ENCODE measurements at regions not wholly inside any gene's neighbourhood (a gene's known extent, or its start where the extent isn't known, plus 50 kb on each side); places are given as distances from the start of the nearest gene placed in this dataset.

DNA sequence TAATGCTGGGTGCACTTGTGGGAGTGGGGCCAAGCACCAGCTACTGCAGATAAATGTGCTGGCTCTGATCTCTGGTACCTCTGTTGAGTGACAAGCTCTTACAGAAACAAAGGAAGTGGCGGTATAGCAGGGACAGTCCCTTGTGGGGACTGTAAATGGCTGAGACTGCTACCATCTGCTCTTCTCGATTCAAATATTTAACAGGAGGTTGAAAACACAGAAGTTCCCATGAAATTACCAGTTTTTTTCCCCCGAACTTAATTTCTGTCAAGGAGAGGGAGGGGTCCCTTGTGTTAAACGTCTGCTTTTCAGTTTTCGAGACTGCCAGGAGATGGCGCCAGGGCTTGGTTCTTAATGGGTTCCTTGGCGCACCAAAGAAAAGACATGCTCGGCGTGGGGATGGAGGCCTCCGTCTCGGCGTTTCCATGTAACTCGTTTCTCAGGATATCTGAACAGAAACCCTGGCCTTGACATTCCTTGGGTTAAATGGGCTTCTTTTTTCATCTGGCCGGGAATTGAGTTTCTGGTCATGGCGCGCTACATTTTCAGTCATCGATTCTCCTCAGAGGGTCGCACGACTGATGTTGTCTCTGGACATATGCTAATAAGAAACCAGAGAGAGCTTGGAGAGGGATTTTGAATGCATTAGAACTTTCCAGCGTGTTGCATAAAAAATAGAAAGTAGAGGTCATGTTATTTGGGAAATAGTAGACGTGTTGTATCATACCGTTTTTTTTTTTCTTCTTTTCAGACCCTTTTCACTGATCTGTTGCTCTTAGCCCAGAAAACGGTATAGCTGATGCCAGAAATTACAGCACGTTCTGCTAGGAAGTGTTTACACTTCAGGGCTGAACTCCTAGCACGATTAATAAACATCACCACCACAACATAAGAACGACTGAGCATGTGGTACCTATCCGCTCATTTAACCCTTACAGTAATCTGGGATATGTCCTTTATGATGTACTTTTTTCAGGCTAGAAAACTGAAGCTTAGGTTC, 64.0 kb downstream of the CARTPT start:
- Histone ChIP-seq H3K4me2 (no peak overlapping the region), H3K9ac (no peak overlapping the region), H3K4me3 (IDR thresholded peaks at IDR 0.05; ENCODE audit: insufficient read depth, low read depth, low read length) (no peak overlapping the region), H2AFZ (ENCODE audit: low read depth) (no peak overlapping the region), H4K20me1 (ENCODE audit: insufficient read depth) (no peaks in the 10 kb centered on the region), H3K27me3 (ENCODE audit: insufficient read depth, low read depth) (no peaks in the 10 kb centered on the region), H3K36me3 (ENCODE audit: insufficient read depth) (no peaks in the 10 kb centered on the region), H3K27ac (no peak overlapping the region), H3K79me2 (ENCODE audit: insufficient read depth, low read depth) (no peaks in the 10 kb centered on the region), H3K4me1 (ENCODE audit: low read depth, poor library complexity, severe bottlenecking) (no peaks in the 10 kb centered on the region)
- TF ChIP-seq, protein P1, sequence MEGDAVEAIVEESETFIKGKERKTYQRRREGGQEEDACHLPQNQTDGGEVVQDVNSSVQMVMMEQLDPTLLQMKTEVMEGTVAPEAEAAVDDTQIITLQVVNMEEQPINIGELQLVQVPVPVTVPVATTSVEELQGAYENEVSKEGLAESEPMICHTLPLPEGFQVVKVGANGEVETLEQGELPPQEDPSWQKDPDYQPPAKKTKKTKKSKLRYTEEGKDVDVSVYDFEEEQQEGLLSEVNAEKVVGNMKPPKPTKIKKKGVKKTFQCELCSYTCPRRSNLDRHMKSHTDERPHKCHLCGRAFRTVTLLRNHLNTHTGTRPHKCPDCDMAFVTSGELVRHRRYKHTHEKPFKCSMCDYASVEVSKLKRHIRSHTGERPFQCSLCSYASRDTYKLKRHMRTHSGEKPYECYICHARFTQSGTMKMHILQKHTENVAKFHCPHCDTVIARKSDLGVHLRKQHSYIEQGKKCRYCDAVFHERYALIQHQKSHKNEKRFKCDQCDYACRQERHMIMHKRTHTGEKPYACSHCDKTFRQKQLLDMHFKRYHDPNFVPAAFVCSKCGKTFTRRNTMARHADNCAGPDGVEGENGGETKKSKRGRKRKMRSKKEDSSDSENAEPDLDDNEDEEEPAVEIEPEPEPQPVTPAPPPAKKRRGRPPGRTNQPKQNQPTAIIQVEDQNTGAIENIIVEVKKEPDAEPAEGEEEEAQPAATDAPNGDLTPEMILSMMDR (conservative IDR thresholded peaks at IDR 0.05; ENCODE audit: low read depth, low read length) = peak; percentile 59

DNA sequence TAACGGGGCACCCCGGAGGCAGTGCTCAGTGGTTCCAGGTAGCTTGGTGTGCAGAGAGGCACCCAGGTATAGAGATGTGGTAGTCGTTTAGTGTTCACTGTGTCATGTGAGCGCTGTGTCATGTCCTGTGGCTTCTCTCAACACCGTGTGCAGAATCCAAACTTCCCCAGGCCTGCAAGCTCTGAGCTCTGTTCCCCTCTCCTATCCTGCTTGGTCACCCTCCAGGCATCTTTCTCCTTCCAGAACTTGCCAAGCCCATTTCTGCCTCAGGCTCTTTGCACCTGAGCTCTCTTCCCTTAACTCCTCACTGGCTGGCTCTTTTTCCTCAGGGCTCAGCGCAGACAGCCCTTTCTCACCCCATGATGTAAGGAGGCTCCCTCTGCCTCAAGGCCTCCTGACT, 64.8 kb downstream of the CARTPT start:
- H3K36me3 ChIP-seq (ENCODE audit: insufficient read depth) = no peaks in the 10 kb centered on the region
- H3K4me1 ChIP-seq (ENCODE audit: low read depth, poor library complexity, severe bottlenecking) = no peaks in the 10 kb centered on the region
- H4K20me1 ChIP-seq (ENCODE audit: insufficient read depth) = no peaks in the 10 kb centered on the region
- no peak overlapping the region for H3K27ac ChIP-seq
- no peak overlapping the region for H3K4me2 ChIP-seq
- H3K4me3 ChIP-seq (IDR thresholded peaks at IDR 0.05; ENCODE audit: insufficient read depth, low read depth, low read length) = no peak overlapping the region
- H2AFZ ChIP-seq (ENCODE audit: low read depth) = no peak overlapping the region
- no peaks in the 10 kb centered on the region for H3K79me2 ChIP-seq (ENCODE audit: insufficient read depth, low read depth)
- TF ChIP-seq, protein P1 (conservative IDR thresholded peaks at IDR 0.05; ENCODE audit: low read depth, low read length) = no peak
- H3K27me3 ChIP-seq (ENCODE audit: insufficient read depth, low read depth) = no peaks in the 10 kb centered on the region
- no peak overlapping the region for H3K9ac ChIP-seq

DNA sequence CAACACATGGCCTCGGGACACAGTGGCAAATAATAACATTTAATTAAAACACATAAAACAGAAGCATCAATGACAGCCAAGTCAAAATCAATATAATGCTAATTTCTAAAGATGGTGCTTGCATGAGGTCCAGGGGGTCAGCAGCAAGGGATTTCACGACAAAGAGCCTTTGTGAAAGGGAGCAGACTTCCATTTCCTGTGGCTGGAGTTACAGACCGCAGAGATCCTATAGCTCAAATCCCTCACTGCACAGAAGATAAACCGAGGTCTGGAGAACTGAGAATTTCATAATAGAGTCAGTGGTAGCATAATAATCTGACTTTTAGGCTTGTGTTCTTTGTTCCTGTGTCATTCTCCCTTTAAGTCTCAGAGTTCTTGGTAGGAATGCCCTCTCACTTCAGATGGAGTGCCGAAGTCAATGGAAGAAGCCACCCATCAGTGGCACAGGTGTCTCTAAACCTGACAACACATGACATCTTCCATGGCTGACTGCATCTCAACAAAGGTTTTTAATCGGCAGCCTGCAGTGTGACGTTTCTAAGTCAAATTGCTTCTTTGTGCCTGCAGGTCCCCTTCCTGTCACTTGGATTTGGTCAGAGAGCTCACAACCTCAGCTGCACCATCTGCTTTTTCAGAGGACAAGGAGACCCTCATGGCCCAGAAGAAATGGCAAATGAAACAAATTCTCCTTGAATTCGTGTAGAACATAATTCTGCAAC, 67.4 kb downstream of the CARTPT start:
- H3K4me3 ChIP-seq (IDR thresholded peaks at IDR 0.05; ENCODE audit: insufficient read depth, low read depth, low read length) = no peak overlapping the region

DNA sequence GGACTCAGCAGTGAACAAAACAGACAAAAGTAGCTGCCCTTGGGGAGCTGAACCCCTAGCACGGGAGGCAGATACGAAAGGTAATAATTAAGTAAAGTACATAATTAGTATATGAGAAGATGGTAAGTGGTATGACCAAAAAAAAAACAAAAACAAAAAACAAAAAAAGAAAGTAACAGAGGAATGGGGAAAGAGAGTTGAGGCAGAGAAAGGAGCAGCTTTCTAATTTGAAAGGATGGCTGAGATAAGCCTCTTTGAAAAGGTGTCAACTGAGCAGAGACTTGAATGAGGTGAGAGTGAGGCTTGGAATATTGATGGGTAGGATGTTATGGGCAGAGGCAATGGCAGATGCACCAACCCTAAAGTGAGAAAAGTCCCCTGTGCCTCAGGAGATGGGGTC, 69.7 kb downstream of the CARTPT start:
- Histone ChIP-seq H3K4me2 (no peak overlapping the region), H3K4me3 (IDR thresholded peaks at IDR 0.05; ENCODE audit: insufficient read depth, low read depth, low read length) (no peak overlapping the region), H3K36me3 (ENCODE audit: insufficient read depth) (no peaks in the 10 kb centered on the region), H3K4me1 (ENCODE audit: low read depth, poor library complexity, severe bottlenecking) (no peaks in the 10 kb centered on the region), H4K20me1 (ENCODE audit: insufficient read depth) (no peaks in the 10 kb centered on the region), H3K79me2 (ENCODE audit: insufficient read depth, low read depth) (no peaks in the 10 kb centered on the region), H2AFZ (ENCODE audit: low read depth) (no peak overlapping the region), H3K9ac (no peak overlapping the region), H3K27ac (no peak overlapping the region), H3K27me3 (ENCODE audit: insufficient read depth, low read depth) (no peaks in the 10 kb centered on the region)
- TF ChIP-seq, protein P1 (conservative IDR thresholded peaks at IDR 0.05; ENCODE audit: low read depth, low read length) = no peak

More for the DNA sequence above, 67.4 kb downstream of the CARTPT start:
- no peaks in the 10 kb centered on the region for H3K27me3 ChIP-seq (ENCODE audit: insufficient read depth, low read depth)
- H4K20me1 ChIP-seq (ENCODE audit: insufficient read depth) = no peaks in the 10 kb centered on the region
- no peaks in the 10 kb centered on the region for H3K79me2 ChIP-seq (ENCODE audit: insufficient read depth, low read depth)
- H3K27ac ChIP-seq = no peak overlapping the region
- H3K9ac ChIP-seq = no peak overlapping the region
- TF ChIP-seq, protein P1 (conservative IDR thresholded peaks at IDR 0.05; ENCODE audit: low read depth, low read length) = no peak
- no peaks in the 10 kb centered on the region for H3K4me1 ChIP-seq (ENCODE audit: low read depth, poor library complexity, severe bottlenecking)
- H2AFZ ChIP-seq (ENCODE audit: low read depth) = no peak overlapping the region
- H3K36me3 ChIP-seq (ENCODE audit: insufficient read depth) = no peaks in the 10 kb centered on the region
- H3K4me2 ChIP-seq = no peak overlapping the region

Data from KMS-11 (cell line).